ENCODE measurements at regions not wholly inside any gene's neighbourhood (a gene's known extent, or its start where the extent isn't known, plus 50 kb on each side); places are given as distances from the start of the nearest gene placed in this dataset.
A peak's percentile ranks its signal among the peaks of the same experiment; 100 is the strongest.

GRCh38 chr5:28397502-28397941, 1359.1 kb upstream of the CDH9 start:
- no peak overlapping the region for H3K18ac ChIP-seq (ENCODE audit: extremely low read depth, low read length)
- H3K79me2 ChIP-seq (ENCODE audit: control insufficient read depth in 1 of 2, insufficient read depth in 2 of 2, low read length in 2 of 2): no peaks in the 10 kb centered on the region
- H4K20me1 ChIP-seq (replicated peaks in 1 of 2; ENCODE audit: control insufficient read depth in 1 of 2, insufficient read depth in 2 of 2, low read length in 2 of 2): no peaks in the 10 kb centered on the region
- FAIRE-seq (no peak), DNase-seq (ENCODE audit: low read depth in 1 of 2, low spot score in 2 of 2) (no peak)
- H3K27me3 ChIP-seq (replicated peaks in 1 of 4; ENCODE audit: control insufficient read depth in 3 of 4, extremely low read depth in 1 of 4, insufficient read depth in 3 of 4, low read length in 3 of 4): no peaks in the 10 kb centered on the region
- H3K4me3 ChIP-seq (ENCODE audit: extremely low read depth in 1 of 4, insufficient read depth in 2 of 4, low read depth in 3 of 4, low read length in 4 of 4): no peak overlapping the region
- H2AFZ ChIP-seq (ENCODE audit: low read length): peak overlapping the region; percentile 93; the same call in 1 of the 2 replicates
- no peaks in the 10 kb centered on the region for H3K23me2 ChIP-seq (ENCODE audit: low read depth, low read length)
- H3K27ac ChIP-seq (ENCODE audit: low read depth, low read length): no peak overlapping the region
- H2BK15ac ChIP-seq (ENCODE audit: low read length): no peak overlapping the region
- no peak overlapping the region for H3K4ac ChIP-seq (replicated peaks; ENCODE audit: insufficient read length, low read depth, low read length)
- no peaks in the 10 kb centered on the region for H3K79me1 ChIP-seq (ENCODE audit: low read depth, low read length)
- no peak overlapping the region for H4K8ac ChIP-seq (ENCODE audit: extremely low read depth, insufficient read depth, low read length)
- H2BK12ac ChIP-seq (ENCODE audit: low read depth, low read length): no peak overlapping the region
- CTCF ChIA-PET (ENCODE audit: partially characterized antibody): interaction anchor here (1.7 kb wide), 1 partner anchor 53 kb away, joined by 6 read pairs; no protein-coding TSS in a partner anchor
- no peak overlapping the region for H4K5ac ChIP-seq (ENCODE audit: insufficient read length, low read depth, low read length)
- no peak overlapping the region for H3K14ac ChIP-seq (ENCODE audit: insufficient read length)
- H2BK5ac ChIP-seq (ENCODE audit: low read depth, low read length): no peak overlapping the region
- no peak overlapping the region for H3K4me2 ChIP-seq (ENCODE audit: insufficient read depth in 1 of 2, low read depth in 2 of 2, low read length in 2 of 2)
- no peak overlapping the region for H2BK20ac ChIP-seq (ENCODE audit: low read length)
- H3K56ac ChIP-seq (replicated peaks; ENCODE audit: insufficient read length, low read depth, low read length): no peak overlapping the region
- H2AK5ac ChIP-seq (ENCODE audit: low read depth, low read length): no peak overlapping the region
- POLR2A ChIA-PET (ENCODE audit: partially characterized antibody): no interaction called here
- no peak overlapping the region for H3K23ac ChIP-seq (ENCODE audit: insufficient read length)
- no peak overlapping the region for H2BK120ac ChIP-seq (replicated peaks; ENCODE audit: low read depth, low read length)
- no peak overlapping the region for H3K9ac ChIP-seq (replicated peaks in 1 of 4; ENCODE audit: extremely low read depth in 1 of 4, low read depth in 3 of 4, low read length in 3 of 4)
- peaks cover 0 to 4% (median 0%) of the 10 kb centered on the region in 4 experiments; a peak in 1 of 7 replicates for H3K4me1 ChIP-seq (replicated peaks in 1 of 4; ENCODE audit: control insufficient read depth in 3 of 4, insufficient read depth in 4 of 4, low read length in 3 of 4)
- no peaks in the 10 kb centered on the region for H3K36me3 ChIP-seq (ENCODE audit: control insufficient read depth in 2 of 4, insufficient read depth in 4 of 4, low read length in 3 of 4)
- WGBS, 2 experiments (ENCODE audit: extremely low coverage in 1 of 2, insufficient coverage in 1 of 2, insufficient read length in 1 of 2, insufficient replicate concordance in 2 of 2, low coverage in 1 of 2, low lambda C conversion rate in 2 of 2, missing lambda C conversion rate in 1 of 2): 61% methylated on average over 4 of the region's 4 CpGs; no CpG with 5 or more reads in 1 of the 2 experiments
- H4K91ac ChIP-seq (replicated peaks; ENCODE audit: insufficient read length, low read length): no peak overlapping the region
- H3K9me3 ChIP-seq (ENCODE audit: insufficient read depth in 2 of 2, low read depth in 1 of 2, low read length in 1 of 2): no peaks in the 10 kb centered on the region
- TF ChIP-seq CREB1 (IDR thresholded peaks at IDR 0.05) (no peak), SRF (IDR thresholded peaks at IDR 0.05; ENCODE audit: low read depth, low read length) (no peak), KDM1A (IDR thresholded peaks at IDR 0.05; ENCODE audit: borderline replicate concordance, low read length) (no peak), HDAC2 (IDR thresholded peaks at IDR 0.05; ENCODE audit: borderline replicate concordance in 1 of 2, low read depth in 2 of 2, low read length in 2 of 2) (no peak), GTF2F1 (IDR thresholded peaks at IDR 0.05; ENCODE audit: borderline replicate concordance, low read depth, low read length) (no peak), TAF7 (optimal IDR thresholded peaks at IDR 0.05; ENCODE audit: borderline replicate concordance, low read depth, low read length) (no peak), ATF3 (IDR thresholded peaks at IDR 0.05; ENCODE audit: insufficient read depth, low read depth, low read length) (no peak), ZNF274 (IDR thresholded peaks at IDR 0.05; ENCODE audit: borderline replicate concordance, extremely low read depth, low read length) (no peak), ASH2L (IDR thresholded peaks at IDR 0.05; ENCODE audit: low read length) (no peak), CHD1 (IDR thresholded peaks at IDR 0.05; ENCODE audit: low read depth, low read length) (no peak), ATF2 (IDR thresholded peaks at IDR 0.05; ENCODE audit: low read length) (no peak), EZH2 (IDR thresholded peaks at IDR 0.05; ENCODE audit: low read depth, low read length, severe bottlenecking) (no peak)

Data from H1 (cell line).